EH (cell line): ENCODE measurements at regions not wholly inside any gene's neighbourhood (a gene's known extent, or its start where the extent isn't known, plus 50 kb on each side); places are given as distances from the start of the nearest gene placed in this dataset.

ENCODE experiments used
- DNase-seq: peaks from one replicate; pipeline ENCODE4 v3.0.0-alpha.2; 2015; ENCODE audit warnings: low read depth

DNA sequence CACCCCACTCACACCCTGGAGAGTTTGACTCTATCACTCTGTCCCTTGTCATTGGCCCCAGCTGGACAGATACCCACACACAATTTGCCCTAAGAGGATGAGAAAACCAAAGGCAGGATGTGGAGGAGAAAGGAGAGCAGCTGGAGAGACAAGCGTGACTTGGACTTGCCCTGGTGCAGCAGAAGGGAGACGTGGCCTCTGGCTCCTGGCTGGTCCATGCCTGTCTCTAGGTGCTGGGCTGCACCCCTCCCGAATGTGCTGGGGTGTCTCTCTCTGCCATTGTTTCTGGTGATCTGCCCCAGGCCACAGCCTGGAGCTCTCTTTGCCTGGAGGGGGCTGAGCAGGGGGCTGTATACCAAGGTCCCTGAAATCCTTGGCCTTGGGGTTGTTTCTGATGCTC lies 88.7 kb upstream of the HDAC4 start:
- no peak for DNase-seq

- DNase-seq = no peak
Observed at GRCh38 chr2:239488125-239488524, 87.3 kb upstream of the HDAC4 start.

DNA sequence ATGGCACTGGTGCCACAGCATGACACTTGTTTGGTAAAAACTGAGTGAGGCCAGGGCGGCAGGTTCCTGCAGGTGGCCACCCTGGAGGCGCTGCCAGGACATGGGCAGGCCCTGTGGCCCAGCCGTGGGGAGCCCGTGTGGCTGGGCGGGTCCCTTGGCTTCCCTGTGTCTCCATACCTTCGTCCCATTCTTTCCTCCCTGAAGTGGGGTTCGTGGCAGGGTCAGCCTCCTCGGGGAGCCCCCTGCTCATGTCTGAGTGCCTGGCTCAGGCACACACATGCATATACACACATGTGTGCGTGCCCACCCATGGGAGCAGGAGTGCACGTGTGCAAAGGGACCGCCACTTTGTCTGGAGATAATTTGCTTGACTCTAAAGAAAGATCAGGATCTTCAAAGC lies 86.5 kb upstream of the HDAC4 start:
- DNase-seq = no peak

GRCh38 chr2:239485622-239486021 lies 84.8 kb upstream of the HDAC4 start:
- no peak for DNase-seq

- DNase-seq = no peak
Observed at GRCh38 chr2:239484571-239485355, 83.9 kb upstream of the HDAC4 start.

GRCh38 chr2:239482778-239483712 lies 82.2 kb upstream of the HDAC4 start:
- no peak for DNase-seq

- DNase-seq = no peak
Observed at GRCh38 chr2:239479471-239479870, 78.7 kb upstream of the HDAC4 start.

DNA sequence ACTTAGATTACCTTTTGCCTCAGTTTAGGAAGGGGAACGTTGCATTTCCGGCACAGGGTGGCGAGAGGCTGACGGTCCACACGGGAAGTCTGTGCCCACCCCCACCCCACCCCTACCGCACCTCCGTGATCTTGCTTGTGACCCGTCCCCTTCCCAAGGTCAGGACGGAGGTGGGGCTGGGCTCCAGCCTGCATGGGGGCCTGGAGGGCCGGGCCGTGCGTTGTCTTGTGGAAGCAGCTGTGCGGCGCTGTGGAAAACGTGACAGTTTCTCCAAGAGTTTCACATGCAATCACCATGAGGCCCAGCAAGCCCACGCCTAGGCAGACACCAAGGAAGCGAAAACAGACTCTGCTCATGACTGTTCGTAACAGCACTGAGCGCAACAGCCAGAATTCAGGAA lies 76.8 kb upstream of the HDAC4 start:
- no peak for DNase-seq

DNA sequence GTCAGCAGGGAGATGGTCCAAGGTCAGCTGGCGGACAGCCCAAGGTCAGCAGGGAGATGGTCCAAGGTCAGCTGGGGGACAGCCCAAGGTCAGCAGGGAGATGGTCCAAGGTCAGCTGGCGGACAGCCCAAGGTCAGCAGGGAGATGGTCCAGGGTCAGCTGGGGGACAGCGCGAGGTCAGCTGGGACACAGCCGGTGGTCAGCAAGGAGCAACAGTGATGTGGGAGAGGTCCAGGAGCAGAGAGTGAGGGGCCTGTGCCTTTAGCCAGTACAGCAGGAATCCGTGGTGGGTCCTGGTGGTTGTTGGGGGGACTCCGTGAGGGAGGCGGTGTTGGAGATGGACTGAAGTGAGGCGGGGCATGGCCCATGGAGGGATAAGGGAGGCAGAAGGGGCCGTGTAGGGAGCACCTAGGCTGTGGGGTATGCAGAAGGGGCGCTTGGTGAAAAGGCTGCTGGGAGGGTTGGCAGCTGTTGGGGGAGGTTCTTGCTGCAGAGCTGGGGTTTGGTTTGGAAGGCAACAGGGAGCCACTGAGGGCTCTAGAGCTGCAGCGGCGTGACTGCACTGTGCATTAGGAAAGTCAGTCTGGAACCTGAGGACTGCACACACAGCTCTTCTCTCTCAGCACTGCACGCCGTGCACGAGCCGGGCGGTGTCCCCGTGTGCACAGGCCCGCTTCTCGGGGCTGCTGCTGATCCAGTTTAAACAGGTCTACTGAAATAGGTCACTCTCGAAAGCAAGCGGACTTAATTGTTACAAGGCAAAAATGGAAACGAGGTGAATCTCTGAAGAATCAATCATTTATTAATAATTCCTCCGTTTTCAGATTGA lies 76.2 kb upstream of the HDAC4 start:
- no peak for DNase-seq

DNA sequence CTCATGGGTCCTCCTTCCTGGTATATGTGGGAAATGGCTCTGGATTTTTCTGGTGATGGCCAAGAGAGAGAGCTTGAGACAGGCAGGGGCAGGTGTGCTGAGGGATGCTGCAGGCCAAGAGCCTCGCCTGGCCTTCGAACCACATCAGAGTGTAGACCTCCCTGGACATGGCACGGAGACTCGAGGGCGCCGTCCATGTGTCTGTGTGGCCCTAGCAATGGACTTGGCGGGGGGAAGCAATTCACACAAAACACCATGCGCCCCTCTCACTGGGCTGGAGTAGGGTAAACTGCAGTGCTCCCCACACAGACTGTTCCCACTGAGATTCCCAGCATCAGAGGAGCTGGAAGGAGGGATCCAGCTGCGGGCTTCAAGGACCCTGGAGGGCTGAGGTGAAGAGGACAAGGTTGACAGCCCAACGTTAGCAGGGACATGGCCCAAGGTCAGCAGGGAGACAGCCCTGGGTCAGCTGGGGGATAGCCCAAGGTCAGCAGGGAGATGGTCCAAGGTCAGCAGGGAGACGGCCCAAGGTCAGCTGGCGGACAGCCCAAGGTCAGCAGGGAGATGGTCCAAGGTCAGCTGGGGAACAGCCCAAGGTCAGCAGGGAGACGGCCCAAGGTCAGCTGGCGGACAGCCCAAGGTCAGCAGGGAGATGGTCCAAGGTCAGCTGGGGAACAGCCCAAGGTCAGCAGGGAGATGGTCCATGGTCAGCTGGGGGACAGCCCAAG lies 75.4 kb upstream of the HDAC4 start:
- DNase-seq = no peak

- no peak for DNase-seq
Observed at GRCh38 chr2:239475161-239476028, 74.6 kb upstream of the HDAC4 start.

DNA sequence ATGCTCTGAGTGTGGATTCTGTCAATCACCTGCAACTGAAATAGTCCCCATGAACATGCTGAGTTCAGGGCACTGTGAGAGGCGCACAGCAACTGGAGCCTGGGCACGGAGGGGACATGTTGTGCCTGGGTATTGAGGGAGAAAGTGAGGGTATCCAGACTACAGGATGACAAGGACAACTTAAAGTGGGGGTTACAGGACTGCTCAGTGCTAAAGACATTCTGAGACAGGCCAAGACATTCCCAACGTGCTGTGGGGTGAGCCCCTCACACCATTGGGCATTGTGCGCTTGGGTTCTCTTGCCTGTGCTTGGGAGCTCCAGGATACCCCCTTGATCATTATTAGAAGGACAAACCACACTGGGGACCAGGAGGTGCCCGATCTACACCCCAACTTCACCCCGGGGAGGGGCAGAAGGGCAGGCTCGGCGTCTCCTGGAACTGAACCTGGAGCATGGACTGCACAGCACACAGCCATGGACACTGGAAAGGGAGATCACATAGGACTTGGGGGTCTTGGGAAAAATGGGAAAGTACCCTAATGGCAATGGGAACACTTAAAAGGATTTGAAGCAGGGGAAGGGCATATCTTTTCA lies 72.5 kb upstream of the HDAC4 start:
- DNase-seq = no peak

DNA sequence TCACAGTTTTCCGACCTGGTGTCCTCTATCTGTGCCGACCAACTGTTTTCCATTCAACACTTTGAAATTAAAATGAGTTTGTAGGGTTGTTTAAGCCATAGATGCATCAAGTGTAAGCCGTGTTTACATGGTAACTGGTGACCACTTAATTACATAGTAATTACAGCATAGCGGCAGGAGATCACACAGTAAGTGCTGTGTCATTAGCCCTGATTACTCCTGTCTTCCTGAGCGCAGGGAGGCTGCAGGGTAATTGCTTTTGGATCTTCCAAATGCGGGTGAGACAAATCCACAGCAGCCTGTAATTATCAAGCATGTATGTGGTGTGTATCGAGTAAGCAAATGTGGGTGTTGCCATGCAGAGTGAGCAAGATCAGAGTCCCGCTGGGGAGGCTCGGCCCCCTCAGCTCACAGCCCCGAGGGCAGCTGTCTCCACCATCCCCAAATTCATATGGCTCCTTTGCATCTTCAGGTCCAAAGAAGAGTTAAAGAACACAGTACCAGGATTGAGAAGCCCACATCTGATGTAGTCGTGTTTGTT lies 71.5 kb upstream of the HDAC4 start:
- no peak for DNase-seq

- DNase-seq = no peak
Observed at GRCh38 chr2:239471011-239471792, 70.4 kb upstream of the HDAC4 start.

- DNase-seq = no peak
Observed at GRCh38 chr2:239470151-239470900, 69.5 kb upstream of the HDAC4 start.

GRCh38 chr2:239469106-239469960 lies 68.5 kb upstream of the HDAC4 start:
- no peak for DNase-seq

GRCh38 chr2:239468491-239469105 lies 67.8 kb upstream of the HDAC4 start:
- DNase-seq = no peak
